ENCODE measurements at regions not wholly inside any gene's neighbourhood (a gene's known extent, or its start where the extent isn't known, plus 50 kb on each side); places are given as distances from the start of the nearest gene placed in this dataset.

DNA sequence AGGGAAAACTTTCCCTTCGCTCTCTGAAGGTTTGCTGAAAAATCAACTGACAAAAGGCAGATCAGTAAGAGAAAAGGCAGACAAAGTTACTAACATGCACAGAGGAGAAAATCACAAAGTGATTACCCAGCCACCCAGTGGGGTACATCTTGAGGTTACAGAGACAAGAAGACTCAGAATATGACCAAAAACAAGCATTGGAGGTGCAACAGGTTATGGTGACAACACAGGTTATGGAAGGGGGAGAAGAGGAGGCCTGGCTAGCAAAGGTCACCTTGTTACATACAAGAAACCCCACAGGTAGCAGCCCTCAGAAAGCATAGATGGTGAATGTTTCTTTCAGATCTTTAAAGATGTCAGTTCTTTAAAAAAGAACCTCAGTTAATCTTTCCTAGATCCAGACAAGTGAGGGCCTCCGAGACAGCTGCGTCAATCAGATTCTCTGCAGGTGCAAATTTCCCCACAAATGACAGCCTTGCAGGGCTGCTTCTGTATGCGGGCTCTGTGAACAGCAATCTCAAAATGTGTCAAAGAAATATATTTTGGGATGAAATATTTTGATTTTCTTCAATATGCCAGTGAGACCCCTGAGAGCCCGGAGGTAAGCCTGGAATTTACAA, 207.6 kb upstream of the RAB4A start:
- TF ChIP-seq POLR2AphosphoS5 (IDR thresholded peaks at IDR 0.05; ENCODE audit: low read depth, low read length), result no peak
- no peak for TF ChIP-seq POLR2A (IDR thresholded peaks at IDR 0.05; ENCODE audit: low read depth, low read length)

All from GM12891 (cell line).